Activated T-cell treated with anti-CD3 and anti-CD28 coated beads, Interleukin-2, amount 50 U/mL, for 72 hours (primary cell): ENCODE measurements at regions not wholly inside any gene's neighbourhood (a gene's known extent, or its start where the extent isn't known, plus 50 kb on each side); places are given as distances from the start of the nearest gene placed in this dataset.

Source experiments
- ATAC-seq, 2 donors: fragments of 150-1000 bp; cut with Tn5 transposase; replicated peaks in 1 of 2; 2 replicates each; pipeline ENCODE4 v1.10.0; 2021; ENCODE audit warnings: moderate library complexity in 2 of 2, mild to moderate bottlenecking in 1 of 2
- DNase-seq, 2 donors: peaks; one replicate each; pipeline ENCODE4 v3.0.0; 2021 to 2022; ENCODE audit warnings: mixed read lengths in 1 of 2
- H3K27ac Mint-ChIP-seq: one replicate; pipeline ENCODE4 v1.8.0; 2022; ENCODE audit warnings: mild to moderate bottlenecking, moderate library complexity, mixed read lengths
- H3K27me3 Mint-ChIP-seq: one replicate; pipeline ENCODE4 v1.8.0; 2022; ENCODE audit warnings: low read depth, mixed read lengths
- H3K36me3 Mint-ChIP-seq, 2 donors: one replicate each; pipeline ENCODE4 v1.8.0; 2022; ENCODE audit warnings: mixed read lengths in 2 of 2, mild to moderate bottlenecking in 1 of 2; ENCODE audit not compliant: insufficient read depth in 2 of 2
- H3K4me1 Mint-ChIP-seq: one replicate; pipeline ENCODE4 v1.8.0; 2022; ENCODE audit warnings: low read depth, mixed read lengths
- H3K4me3 Mint-ChIP-seq, 2 donors: one replicate each; pipeline ENCODE4 v1.8.0; 2022; ENCODE audit warnings: mild to moderate bottlenecking in 2 of 2, mixed read lengths in 2 of 2, moderate library complexity in 2 of 2
- H3K9me3 Mint-ChIP-seq, 2 donors: one replicate each; pipeline ENCODE4 v1.8.0; 2022; ENCODE audit warnings: mixed read lengths in 2 of 2

DNA sequence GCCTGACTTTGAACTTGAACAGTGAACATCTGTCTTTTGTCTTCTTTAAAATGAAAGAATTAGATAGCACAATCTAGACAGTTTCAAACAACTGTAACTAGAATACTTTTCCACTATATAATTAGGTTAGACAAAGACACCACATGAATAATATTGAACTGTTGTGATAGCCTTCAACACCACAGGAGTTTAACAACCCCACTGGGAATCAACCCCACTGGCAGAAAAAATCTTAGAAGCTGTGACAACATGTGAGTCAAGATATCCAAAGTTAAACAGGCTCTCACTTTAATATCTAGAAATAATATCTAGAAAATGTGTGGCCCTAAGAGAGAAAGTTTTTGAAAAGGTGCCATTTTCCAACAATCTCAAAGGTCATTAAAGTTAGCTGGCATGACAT is 64.4 kb upstream of the PRICKLE2 start:
- ATAC-seq = no peak
- H3K27ac Mint-ChIP-seq = no peak overlapping the region

DNA sequence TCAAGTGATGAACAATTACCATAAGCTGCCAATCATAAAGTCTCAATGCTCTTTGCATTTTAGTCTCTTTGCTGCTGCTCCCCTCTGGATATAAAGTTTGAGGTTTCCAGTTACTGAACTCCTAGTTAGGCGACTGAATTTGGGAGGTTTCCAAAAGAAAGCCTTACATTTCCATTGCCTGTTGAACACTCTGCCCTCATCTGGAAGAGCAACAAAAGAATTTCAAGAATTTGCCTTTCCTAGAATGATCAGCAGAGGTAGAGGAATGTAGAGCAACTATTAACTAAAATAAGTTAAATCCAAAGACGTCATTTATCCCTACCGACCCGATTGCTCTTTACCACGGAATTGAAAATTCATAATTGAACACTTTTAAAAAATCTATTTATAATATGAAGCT is 53.4 kb upstream of the PRICKLE2 start:
- H3K36me3 Mint-ChIP-seq = no peaks in the 10 kb centered on the region
- H3K4me3 Mint-ChIP-seq = no peak overlapping the region
- H3K27me3 Mint-ChIP-seq = no peaks in the 10 kb centered on the region
- no peak overlapping the region for H3K27ac Mint-ChIP-seq
- H3K4me1 Mint-ChIP-seq = no peaks in the 10 kb centered on the region
- H3K9me3 Mint-ChIP-seq = peaks cover 0 to 4% of the 10 kb centered on the region in 2 donors
- no peak for DNase-seq
- no peak for ATAC-seq

More for the DNA sequence above, 64.4 kb upstream of the PRICKLE2 start:
- H3K4me3 Mint-ChIP-seq = no peak overlapping the region
- H3K27me3 Mint-ChIP-seq = no peaks in the 10 kb centered on the region
- no peak for DNase-seq
- no peaks in the 10 kb centered on the region for H3K4me1 Mint-ChIP-seq
- peaks cover 0 to 3% of the 10 kb centered on the region in 2 donors for H3K9me3 Mint-ChIP-seq
- no peaks in the 10 kb centered on the region for H3K36me3 Mint-ChIP-seq

DNA sequence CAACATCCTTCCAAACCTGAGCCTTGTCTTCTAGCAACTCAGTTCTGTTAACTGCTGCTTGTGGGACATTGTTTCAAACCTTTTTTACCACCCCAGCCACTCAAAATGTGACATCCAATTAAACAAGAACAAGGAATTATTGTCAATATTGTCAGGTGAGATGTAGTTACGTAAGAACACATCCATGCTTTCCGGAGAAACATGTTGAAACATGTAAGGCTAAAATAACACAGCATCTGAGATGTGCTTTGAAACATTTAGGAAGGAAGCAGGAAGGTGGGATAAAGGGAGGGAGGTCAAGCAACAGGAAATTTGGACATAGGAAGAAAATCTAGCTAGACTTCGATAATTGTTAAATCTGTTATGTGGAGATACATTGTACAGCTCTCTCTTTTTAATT is 50.9 kb upstream of the PRICKLE2 start:
- Mint-ChIP-seq H3K9me3 (peaks cover 0 to 2% of the 10 kb centered on the region in 2 donors), H3K36me3 (no peaks in the 10 kb centered on the region), H3K27ac (no peak overlapping the region), H3K4me1 (no peaks in the 10 kb centered on the region), H3K27me3 (peaks cover 2% of the 10 kb centered on the region), H3K4me3 (no peak overlapping the region)
- no peak for ATAC-seq
- DNase-seq = no peak
